ENCODE measurements at regions not wholly inside any gene's neighbourhood (a gene's known extent, or its start where the extent isn't known, plus 50 kb on each side); places are given as distances from the start of the nearest gene placed in this dataset.

GRCh38 chr13:22194106-22194805 is 523.4 kb downstream of the FGF9 start:
- no peak overlapping the region for H3K4me3 ChIP-seq (ENCODE audit: low read depth, low read length)
- no peak for TF ChIP-seq MYC (IDR thresholded peaks at IDR 0.05; ENCODE audit: low read depth, low read length)
- TF ChIP-seq POLR2A (IDR thresholded peaks at IDR 0.05; ENCODE audit: extremely low read depth, insufficient read length): no peak
- TF ChIP-seq, protein P1, sequence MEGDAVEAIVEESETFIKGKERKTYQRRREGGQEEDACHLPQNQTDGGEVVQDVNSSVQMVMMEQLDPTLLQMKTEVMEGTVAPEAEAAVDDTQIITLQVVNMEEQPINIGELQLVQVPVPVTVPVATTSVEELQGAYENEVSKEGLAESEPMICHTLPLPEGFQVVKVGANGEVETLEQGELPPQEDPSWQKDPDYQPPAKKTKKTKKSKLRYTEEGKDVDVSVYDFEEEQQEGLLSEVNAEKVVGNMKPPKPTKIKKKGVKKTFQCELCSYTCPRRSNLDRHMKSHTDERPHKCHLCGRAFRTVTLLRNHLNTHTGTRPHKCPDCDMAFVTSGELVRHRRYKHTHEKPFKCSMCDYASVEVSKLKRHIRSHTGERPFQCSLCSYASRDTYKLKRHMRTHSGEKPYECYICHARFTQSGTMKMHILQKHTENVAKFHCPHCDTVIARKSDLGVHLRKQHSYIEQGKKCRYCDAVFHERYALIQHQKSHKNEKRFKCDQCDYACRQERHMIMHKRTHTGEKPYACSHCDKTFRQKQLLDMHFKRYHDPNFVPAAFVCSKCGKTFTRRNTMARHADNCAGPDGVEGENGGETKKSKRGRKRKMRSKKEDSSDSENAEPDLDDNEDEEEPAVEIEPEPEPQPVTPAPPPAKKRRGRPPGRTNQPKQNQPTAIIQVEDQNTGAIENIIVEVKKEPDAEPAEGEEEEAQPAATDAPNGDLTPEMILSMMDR (IDR thresholded peaks at IDR 0.05; ENCODE audit: low read depth, low read length): no peak
- TF ChIP-seq, protein P2, sequence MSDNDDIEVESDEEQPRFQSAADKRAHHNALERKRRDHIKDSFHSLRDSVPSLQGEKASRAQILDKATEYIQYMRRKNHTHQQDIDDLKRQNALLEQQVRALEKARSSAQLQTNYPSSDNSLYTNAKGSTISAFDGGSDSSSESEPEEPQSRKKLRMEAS (IDR thresholded peaks at IDR 0.05; ENCODE audit: low read depth, low read length): no peak
- DNase-seq (ENCODE audit: low read depth): no peak

- TF ChIP-seq, protein P1 (IDR thresholded peaks at IDR 0.05; ENCODE audit: low read depth, low read length): no peak
- TF ChIP-seq POLR2A (IDR thresholded peaks at IDR 0.05; ENCODE audit: extremely low read depth, insufficient read length) (no peak), MYC (IDR thresholded peaks at IDR 0.05; ENCODE audit: low read depth, low read length) (no peak)
- TF ChIP-seq, protein P2 (IDR thresholded peaks at IDR 0.05; ENCODE audit: low read depth, low read length): no peak
- no peak for DNase-seq (ENCODE audit: low read depth)
- no peak overlapping the region for H3K4me3 ChIP-seq (ENCODE audit: low read depth, low read length)
Measured at GRCh38 chr13:22195726-22196125, 524.9 kb downstream of the FGF9 start.

DNA sequence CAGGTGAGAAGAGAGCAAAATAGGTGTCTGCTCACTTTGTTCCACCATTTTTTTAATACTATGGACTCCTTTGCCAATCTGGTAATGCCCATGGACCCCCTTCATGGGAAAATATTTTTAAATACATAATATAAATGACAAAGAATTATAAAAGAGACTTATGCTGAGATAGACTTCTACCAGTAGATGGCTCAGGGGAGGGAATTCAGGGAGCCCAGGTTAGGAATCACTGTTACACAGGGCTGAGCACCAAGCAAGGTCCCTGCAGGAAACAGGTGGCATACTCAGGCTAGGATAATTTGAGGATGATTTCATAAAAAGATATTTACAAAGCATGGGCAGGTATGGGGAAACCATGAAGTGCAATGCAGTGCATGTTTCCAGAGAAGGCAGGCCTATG is 525.9 kb downstream of the FGF9 start:
- TF ChIP-seq, protein P2 (IDR thresholded peaks at IDR 0.05; ENCODE audit: low read depth, low read length): no peak
- TF ChIP-seq POLR2A (IDR thresholded peaks at IDR 0.05; ENCODE audit: extremely low read depth, insufficient read length): no peak
- TF ChIP-seq, protein P1 (IDR thresholded peaks at IDR 0.05; ENCODE audit: low read depth, low read length): no peak
- TF ChIP-seq MYC (IDR thresholded peaks at IDR 0.05; ENCODE audit: low read depth, low read length): no peak
- no peak overlapping the region for H3K4me3 ChIP-seq (ENCODE audit: low read depth, low read length)
- no peak for DNase-seq (ENCODE audit: low read depth)

DNA sequence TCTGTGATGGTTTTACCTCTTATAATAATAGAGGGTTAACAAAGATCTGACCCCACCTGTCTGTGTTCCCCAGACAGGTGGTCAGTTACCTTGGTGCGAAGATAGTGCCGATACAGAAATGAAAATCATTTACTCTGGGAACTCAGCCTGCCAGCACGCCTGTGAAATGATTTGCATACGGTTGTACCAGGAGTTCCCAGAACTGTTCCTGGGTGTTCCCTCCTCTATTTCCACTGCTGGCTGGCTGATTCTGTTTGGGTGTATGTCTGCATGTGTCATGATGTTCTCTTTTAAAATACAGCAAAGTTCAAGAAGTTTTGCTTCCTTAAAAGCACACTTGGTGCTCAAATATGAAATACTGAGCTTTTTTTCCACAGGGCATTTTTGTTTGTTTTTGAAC is 527.1 kb downstream of the FGF9 start:
- no peak for DNase-seq (ENCODE audit: low read depth)
- TF ChIP-seq, protein P1 (IDR thresholded peaks at IDR 0.05; ENCODE audit: low read depth, low read length): no peak
- no peak for TF ChIP-seq MYC (IDR thresholded peaks at IDR 0.05; ENCODE audit: low read depth, low read length)
- no peak for TF ChIP-seq POLR2A (IDR thresholded peaks at IDR 0.05; ENCODE audit: extremely low read depth, insufficient read length)
- TF ChIP-seq, protein P2 (IDR thresholded peaks at IDR 0.05; ENCODE audit: low read depth, low read length): no peak
- no peak overlapping the region for H3K4me3 ChIP-seq (ENCODE audit: low read depth, low read length)

DNA sequence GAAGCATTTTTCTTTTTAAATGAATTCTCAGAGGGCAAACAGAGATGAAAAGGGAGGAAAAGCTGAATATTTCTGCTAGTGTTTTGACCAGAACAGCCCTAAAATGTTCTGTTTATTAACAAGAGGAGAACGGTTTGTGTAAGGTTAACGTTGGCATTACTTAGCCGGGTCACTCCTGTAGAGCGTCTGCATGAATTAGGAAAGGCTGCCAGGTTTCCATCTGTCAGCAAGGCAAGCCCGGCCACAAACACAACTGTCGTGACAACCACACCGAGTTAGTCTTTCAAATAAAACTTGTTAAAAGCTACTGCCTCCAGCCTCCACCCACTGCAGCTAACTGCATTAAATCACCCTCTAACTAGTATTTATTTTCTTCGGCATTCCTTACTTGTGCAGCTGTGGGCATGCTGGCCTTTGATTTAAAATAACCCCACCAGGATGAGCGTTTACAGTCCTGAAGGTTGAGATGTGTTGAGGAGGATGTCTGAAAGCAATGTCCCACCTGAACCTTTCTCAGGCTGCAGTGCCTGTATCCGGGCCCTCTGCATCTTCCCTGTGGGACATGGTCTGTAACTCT is 527.9 kb downstream of the FGF9 start:
- no peak for DNase-seq (ENCODE audit: low read depth)
- TF ChIP-seq, protein P1 (IDR thresholded peaks at IDR 0.05; ENCODE audit: low read depth, low read length): no peak
- TF ChIP-seq MYC (IDR thresholded peaks at IDR 0.05; ENCODE audit: low read depth, low read length): no peak
- TF ChIP-seq POLR2A (IDR thresholded peaks at IDR 0.05; ENCODE audit: extremely low read depth, insufficient read length): no peak
- TF ChIP-seq, protein P2 (IDR thresholded peaks at IDR 0.05; ENCODE audit: low read depth, low read length): no peak
- no peak overlapping the region for H3K4me3 ChIP-seq (ENCODE audit: low read depth, low read length)
